Neural cell (in vitro differentiated cells): ENCODE measurements at regions not wholly inside any gene's neighbourhood (a gene's known extent, or its start where the extent isn't known, plus 50 kb on each side); places are given as distances from the start of the nearest gene placed in this dataset.

Source experiments
- H2AFZ ChIP-seq: fragments of 200-600, 300-800 bp; sonication (generic), shearing (Covaris generic); 2 replicates; pipeline ENCODE4 v1.6.0; 2014; ENCODE audit warnings: low read depth, mild to moderate bottlenecking, antibody characterized with exemption, low read length, moderate library complexity
- H3F3A ChIP-seq: fragments of 200-600 bp; shearing (Covaris generic); 2 replicates; pipeline ENCODE4 v1.6.1; 2016; ENCODE audit warnings: mild to moderate bottlenecking, moderate library complexity, mixed read lengths, antibody characterized with exemption, low read length; ENCODE audit not compliant: insufficient read depth, poor library complexity, severe bottlenecking
- H3K27ac ChIP-seq: fragments of 200-600, 300-800 bp; sonication (generic), shearing (Covaris generic); 2 replicates; pipeline ENCODE4 v1.5.1; 2014; ENCODE audit warnings: mild to moderate bottlenecking, low read length, moderate library complexity
- H3K27me3 ChIP-seq: fragments of 300-800, 200-600 bp; sonication (generic), shearing (Covaris generic); 2 replicates; pipeline ENCODE4 v1.6.0; 2014; ENCODE audit warnings: mild to moderate bottlenecking, low read depth, low read length, moderate library complexity; ENCODE audit not compliant: insufficient read depth
- H3K36me3 ChIP-seq: fragments of 300-800, 200-600 bp; sonication (generic), shearing (Covaris generic); 2 replicates; pipeline ENCODE4 v1.5.1; 2014; ENCODE audit warnings: mild to moderate bottlenecking, antibody characterized with exemption, low read length, moderate library complexity; ENCODE audit not compliant: insufficient read depth
- H3K4me2 ChIP-seq: fragments of 300-800, 200-600 bp; sonication (generic), shearing (Covaris generic); 2 replicates; pipeline ENCODE4 v1.6.0; 2014; ENCODE audit warnings: mild to moderate bottlenecking, low read length
- H3K4me3 ChIP-seq: fragments of 300-800, 200-600 bp; sonication (generic), shearing (Covaris generic); 2 replicates; pipeline ENCODE4 v1.5.1; 2014; ENCODE audit warnings: mild to moderate bottlenecking, low read length, moderate library complexity
- H3K79me2 ChIP-seq: fragments of 200-600 bp; shearing (Covaris generic); replicated peaks from 2 replicates; pipeline ENCODE4 v1.6.0; 2014; ENCODE audit warnings: mild to moderate bottlenecking, low read length, moderate library complexity; ENCODE audit not compliant: insufficient read depth
- H3K9ac ChIP-seq: fragments of 300-800, 200-600 bp; sonication (generic), shearing (Covaris generic); 2 replicates; pipeline ENCODE4 v1.6.1; 2016; ENCODE audit warnings: mild to moderate bottlenecking, low read length, mixed read lengths
- H3K9me2 ChIP-seq: fragments of 200-600 bp; shearing (Covaris generic); 2 replicates; pipeline ENCODE4 v1.6.1; 2016; ENCODE audit warnings: mild to moderate bottlenecking, low read length, mixed read lengths; ENCODE audit not compliant: insufficient read depth
- H3K9me3 ChIP-seq: fragments of 200-600, 300-800 bp; sonication (generic), shearing (Covaris generic); 2 replicates; pipeline ENCODE4 v1.6.1; 2016; ENCODE audit warnings: mild to moderate bottlenecking, mixed run types, low read length, moderate library complexity, mixed read lengths
- H4K20me1 ChIP-seq: fragments of 200-600 bp; shearing (Covaris generic); 2 replicates; pipeline ENCODE4 v1.6.1; 2016; ENCODE audit warnings: mild to moderate bottlenecking, mixed run types; ENCODE audit not compliant: insufficient read depth
- CTCF ChIP-seq: fragments of 450-650 bp; IDR thresholded peaks from 2 replicates; pipeline ENCODE4 v1.5.1; 2014; ENCODE audit warnings: antibody characterized with exemption, mild to moderate bottlenecking, moderate library complexity; ENCODE audit not compliant: poor library complexity, severe bottlenecking
- EP300 ChIP-seq: fragments of 450-650 bp; conservative IDR thresholded peaks from 2 replicates; pipeline ENCODE4 v1.6.1; 2014; ENCODE audit warnings: antibody characterized with exemption, mild to moderate bottlenecking, moderate library complexity; ENCODE audit not compliant: poor library complexity, severe bottlenecking
- EZH2 ChIP-seq: fragments of 200-600, 300-800 bp; shearing (Covaris generic), sonication (generic); IDR thresholded peaks from 2 replicates; pipeline ENCODE4 v1.6.1; 2014; ENCODE audit warnings: antibody characterized with exemption, low read length, borderline replicate concordance, mild to moderate bottlenecking; ENCODE audit not compliant: insufficient read depth, poor library complexity, severe bottlenecking
- MXI1 ChIP-seq: fragments of 450-650 bp; conservative IDR thresholded peaks from 2 replicates; pipeline ENCODE4 v1.6.1; 2014; ENCODE audit warnings: antibody characterized with exemption, mild to moderate bottlenecking; ENCODE audit not compliant: poor library complexity, severe bottlenecking
- POLR2AphosphoS5 ChIP-seq: IDR thresholded peaks from 2 replicates; pipeline ENCODE4 v1.6.1; 2012
- RAD21 ChIP-seq: fragments of 450-650 bp; conservative IDR thresholded peaks from 2 replicates; pipeline ENCODE4 v1.6.1; 2014; ENCODE audit warnings: antibody characterized with exemption, mild to moderate bottlenecking, moderate library complexity
- REST ChIP-seq: IDR thresholded peaks from 2 replicates; pipeline ENCODE4 v1.6.1; 2012; ENCODE audit warnings: borderline replicate concordance
- SMC3 ChIP-seq: fragments of 450-650 bp; conservative IDR thresholded peaks from 2 replicates; pipeline ENCODE4 v1.6.1; 2014; ENCODE audit warnings: antibody characterized with exemption, mild to moderate bottlenecking, moderate library complexity; ENCODE audit not compliant: poor library complexity
- TAF1 ChIP-seq: IDR thresholded peaks from 2 replicates; pipeline ENCODE4 v1.6.1; 2012; ENCODE audit warnings: low read depth

- H3K27me3 ChIP-seq: no peaks in the 10 kb centered on the region
- no peaks in the 10 kb centered on the region for H3F3A ChIP-seq
- H3K4me2 ChIP-seq: no peak overlapping the region
- H3K9me2 ChIP-seq: no peaks in the 10 kb centered on the region
- TF ChIP-seq CTCF (no peak), EP300 (no peak), REST (no peak), SMC3 (no peak), EZH2 (no peak), TAF1 (no peak), MXI1 (no peak), POLR2AphosphoS5 (no peak)
- H2AFZ ChIP-seq: no peak overlapping the region
- H3K9ac ChIP-seq: no peak overlapping the region
- H3K9me3 ChIP-seq: no peaks in the 10 kb centered on the region
- H3K27ac ChIP-seq: no peak overlapping the region
- no peak overlapping the region for H3K4me3 ChIP-seq
- no peaks in the 10 kb centered on the region for H4K20me1 ChIP-seq
- no peaks in the 10 kb centered on the region for H3K79me2 ChIP-seq
- no peaks in the 10 kb centered on the region for H3K36me3 ChIP-seq
These were observed 120.1 kb upstream of the AGBL1 start for GRCh38 chr15:85959611-85960010.

GRCh38 chr15:85960381-85960780 is 119.3 kb upstream of the AGBL1 start:
- H3K9me2 ChIP-seq: no peaks in the 10 kb centered on the region
- H3K4me2 ChIP-seq: no peak overlapping the region
- no peaks in the 10 kb centered on the region for H4K20me1 ChIP-seq
- H3K9me3 ChIP-seq: no peaks in the 10 kb centered on the region
- no peak overlapping the region for H3K4me3 ChIP-seq
- TF ChIP-seq CTCF (no peak), SMC3 (no peak), EP300 (no peak), TAF1 (no peak), EZH2 (no peak), POLR2AphosphoS5 (no peak), REST (no peak), MXI1 (no peak), RAD21 (no peak)
- no peaks in the 10 kb centered on the region for H3K36me3 ChIP-seq
- no peaks in the 10 kb centered on the region for H3K79me2 ChIP-seq
- no peak overlapping the region for H3K27ac ChIP-seq
- H2AFZ ChIP-seq: no peak overlapping the region
- no peaks in the 10 kb centered on the region for H3K27me3 ChIP-seq
- no peak overlapping the region for H3K9ac ChIP-seq
- no peaks in the 10 kb centered on the region for H3F3A ChIP-seq
